ENCODE measurements at regions not wholly inside any gene's neighbourhood (a gene's known extent, or its start where the extent isn't known, plus 50 kb on each side); places are given as distances from the start of the nearest gene placed in this dataset.

DNA sequence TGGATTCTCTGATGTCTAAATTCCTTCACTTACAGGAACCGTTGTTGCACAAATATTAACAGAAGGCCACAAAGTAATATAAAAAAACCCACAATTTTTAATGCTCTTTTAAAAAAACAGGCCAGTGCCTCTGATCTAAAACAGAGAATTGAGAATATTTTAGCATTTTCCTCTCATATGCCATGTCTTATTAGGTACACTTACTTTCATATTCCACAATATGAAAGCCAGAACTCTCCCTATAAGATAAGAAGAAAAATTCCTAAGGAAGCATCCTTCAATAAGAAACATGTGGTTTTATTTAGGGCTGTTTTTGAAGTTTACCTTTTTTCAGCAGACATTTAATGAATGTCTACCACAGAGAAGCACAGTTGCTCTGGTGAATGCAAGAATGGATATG is 214.5 kb downstream of the FAT3 start:
- Histone ChIP-seq H3K4me3 (ENCODE audit: low read depth in 1 of 5, low read length in 5 of 5) (no peak overlapping the region), H3K4me1 (ENCODE audit: control insufficient read depth in 5 of 5, insufficient read depth in 5 of 5, low read length in 5 of 5) (peaks cover 0 to 5% (median 0%) of the 10 kb centered on the region in 5 donors)

DNA sequence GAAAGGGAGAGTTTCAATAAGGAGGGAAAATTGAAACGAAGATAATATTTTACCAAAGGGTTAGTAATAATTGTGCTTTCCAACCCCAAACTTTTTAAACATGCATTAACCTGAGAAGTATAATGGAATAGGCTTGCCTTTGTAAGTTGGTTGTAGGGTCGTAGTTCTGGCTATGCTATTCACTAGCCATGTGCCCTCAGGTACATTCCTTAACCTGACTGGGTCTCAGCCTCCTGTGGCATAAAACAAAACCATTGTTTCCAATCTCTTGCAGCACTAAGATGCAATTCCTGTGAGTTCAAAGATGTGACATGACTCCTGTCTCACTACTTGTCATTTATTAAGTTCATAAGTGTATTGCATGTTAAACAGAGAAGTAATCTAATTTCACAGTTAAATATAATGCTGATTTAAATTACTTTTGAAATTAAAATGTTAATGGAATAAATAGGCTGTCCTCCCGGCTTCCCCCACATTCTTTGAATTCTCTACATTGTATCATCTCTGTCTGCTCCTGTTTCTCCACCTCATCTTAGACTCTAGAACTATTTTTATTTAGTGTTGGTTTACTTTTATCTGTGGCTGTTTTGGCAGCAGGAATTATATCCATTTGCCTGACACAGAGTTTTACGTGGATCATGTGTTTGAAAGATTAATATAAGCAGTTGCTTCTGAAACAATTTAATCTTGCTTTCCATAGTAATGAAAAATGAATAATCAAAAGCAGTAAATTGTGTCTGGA is 216.3 kb downstream of the FAT3 start:
- no peak overlapping the region for H3K9ac ChIP-seq (ENCODE audit: low read length in 5 of 5)
- H3K27me3 ChIP-seq (ENCODE audit: control insufficient read depth in 5 of 5, insufficient read depth in 4 of 5, low read length in 5 of 5), result no peaks in the 10 kb centered on the region

More for the DNA sequence above, 214.5 kb downstream of the FAT3 start:
- H3K27ac ChIP-seq (ENCODE audit: low read depth, low read length), result no peak overlapping the region
- no peaks in the 10 kb centered on the region for H3K9me3 ChIP-seq (ENCODE audit: control insufficient read depth in 5 of 5, low read length in 5 of 5)
- no peaks in the 10 kb centered on the region for H3K27me3 ChIP-seq (ENCODE audit: control insufficient read depth in 5 of 5, insufficient read depth in 4 of 5, low read length in 5 of 5)
- no peak overlapping the region for H3K9ac ChIP-seq (ENCODE audit: low read length in 5 of 5)
- no peaks in the 10 kb centered on the region for H3K36me3 ChIP-seq (ENCODE audit: control insufficient read depth in 5 of 5, insufficient read depth in 5 of 5, low read length in 5 of 5)

GRCh38 chr11:92441443-92441726 is 216.8 kb downstream of the FAT3 start:
- no peak overlapping the region for H3K4me3 ChIP-seq (ENCODE audit: low read depth in 1 of 5, low read length in 5 of 5)
- H3K4me1 ChIP-seq (ENCODE audit: control insufficient read depth in 5 of 5, insufficient read depth in 5 of 5, low read length in 5 of 5), result peaks cover 0 to 5% (median 0%) of the 10 kb centered on the region in 5 donors
- no peaks in the 10 kb centered on the region for H3K36me3 ChIP-seq (ENCODE audit: control insufficient read depth in 5 of 5, insufficient read depth in 5 of 5, low read length in 5 of 5)
- no peak overlapping the region for H3K9ac ChIP-seq (ENCODE audit: low read length in 5 of 5)
- H3K27ac ChIP-seq (ENCODE audit: low read depth, low read length), result no peak overlapping the region
- H3K9me3 ChIP-seq (ENCODE audit: control insufficient read depth in 5 of 5, low read length in 5 of 5), result no peaks in the 10 kb centered on the region
- peaks cover 0 to 2% (median 0%) of the 10 kb centered on the region in 5 donors for H3K27me3 ChIP-seq (ENCODE audit: control insufficient read depth in 5 of 5, insufficient read depth in 4 of 5, low read length in 5 of 5)

More for the DNA sequence above, 216.3 kb downstream of the FAT3 start:
- H3K4me3 ChIP-seq (ENCODE audit: low read depth in 1 of 5, low read length in 5 of 5), result no peak overlapping the region
- no peaks in the 10 kb centered on the region for H3K36me3 ChIP-seq (ENCODE audit: control insufficient read depth in 5 of 5, insufficient read depth in 5 of 5, low read length in 5 of 5)
- no peak overlapping the region for H3K27ac ChIP-seq (ENCODE audit: low read depth, low read length)
- peaks cover 0 to 5% (median 0%) of the 10 kb centered on the region in 5 donors for H3K4me1 ChIP-seq (ENCODE audit: control insufficient read depth in 5 of 5, insufficient read depth in 5 of 5, low read length in 5 of 5)
- H3K9me3 ChIP-seq (ENCODE audit: control insufficient read depth in 5 of 5, low read length in 5 of 5), result no peaks in the 10 kb centered on the region

DNA sequence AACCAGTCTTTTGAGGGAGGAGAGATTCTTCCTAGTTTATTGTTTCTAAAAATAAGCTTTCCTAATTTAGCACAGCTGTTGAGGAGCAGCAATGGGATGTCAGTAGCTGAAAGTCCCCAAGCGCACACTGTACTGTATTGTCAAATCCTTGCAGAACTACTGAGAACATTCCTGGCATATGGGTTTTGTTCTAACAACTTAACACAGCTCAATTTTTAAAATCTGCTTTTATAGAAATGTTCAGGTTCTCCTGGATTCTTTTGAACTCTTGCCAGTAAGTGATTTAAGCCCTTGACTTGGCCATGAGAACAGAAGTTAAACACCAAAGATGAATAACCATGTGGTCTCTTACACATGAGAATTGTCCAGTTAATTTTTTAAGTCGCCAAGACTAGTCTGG is 218.6 kb downstream of the FAT3 start:
- Histone ChIP-seq H3K9me3 (ENCODE audit: control insufficient read depth in 5 of 5, low read length in 5 of 5) (no peaks in the 10 kb centered on the region), H3K4me3 (ENCODE audit: low read depth in 1 of 5, low read length in 5 of 5) (no peak overlapping the region), H3K9ac (ENCODE audit: low read length in 5 of 5) (no peak overlapping the region), H3K27me3 (ENCODE audit: control insufficient read depth in 5 of 5, insufficient read depth in 4 of 5, low read length in 5 of 5) (peaks cover 0 to 2% (median 0%) of the 10 kb centered on the region in 5 donors), H3K4me1 (ENCODE audit: control insufficient read depth in 5 of 5, insufficient read depth in 5 of 5, low read length in 5 of 5) (peaks cover 0 to 5% (median 0%) of the 10 kb centered on the region in 5 donors), H3K36me3 (ENCODE audit: control insufficient read depth in 5 of 5, insufficient read depth in 5 of 5, low read length in 5 of 5) (no peaks in the 10 kb centered on the region), H3K27ac (ENCODE audit: low read depth, low read length) (no peak overlapping the region)

DNA sequence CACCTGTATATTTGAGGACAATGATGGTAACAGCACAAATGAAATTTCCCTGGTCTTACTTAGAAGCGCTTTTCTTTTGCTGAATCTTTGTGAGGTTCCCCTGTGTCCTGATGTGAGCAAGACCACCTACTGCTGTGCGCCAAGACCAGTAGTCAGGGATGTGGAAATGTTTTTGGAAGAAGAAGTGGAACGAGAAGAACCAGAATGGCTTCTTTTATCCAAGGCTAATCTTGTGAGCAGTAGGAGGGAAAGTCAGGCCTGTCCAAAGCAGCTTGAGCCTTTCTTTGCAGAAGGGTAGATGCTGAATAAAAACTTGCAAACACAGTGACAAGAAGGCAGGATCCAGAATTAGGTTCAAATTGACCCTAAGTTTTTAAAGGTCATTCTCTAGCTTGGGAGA is 223.0 kb downstream of the FAT3 start:
- H3K36me3 ChIP-seq (ENCODE audit: control insufficient read depth in 5 of 5, insufficient read depth in 5 of 5, low read length in 5 of 5), result no peaks in the 10 kb centered on the region
- no peaks in the 10 kb centered on the region for H3K9me3 ChIP-seq (ENCODE audit: control insufficient read depth in 5 of 5, low read length in 5 of 5)
- H3K27ac ChIP-seq (ENCODE audit: low read depth, low read length), result no peak overlapping the region
- H3K9ac ChIP-seq (ENCODE audit: low read length in 5 of 5), result no peak overlapping the region
- peaks cover 0 to 5% (median 0%) of the 10 kb centered on the region in 5 donors for H3K4me1 ChIP-seq (ENCODE audit: control insufficient read depth in 5 of 5, insufficient read depth in 5 of 5, low read length in 5 of 5)
- peaks cover 0 to 2% (median 0%) of the 10 kb centered on the region in 5 donors for H3K27me3 ChIP-seq (ENCODE audit: control insufficient read depth in 5 of 5, insufficient read depth in 4 of 5, low read length in 5 of 5)
- H3K4me3 ChIP-seq (ENCODE audit: low read depth in 1 of 5, low read length in 5 of 5), result no peak overlapping the region

DNA sequence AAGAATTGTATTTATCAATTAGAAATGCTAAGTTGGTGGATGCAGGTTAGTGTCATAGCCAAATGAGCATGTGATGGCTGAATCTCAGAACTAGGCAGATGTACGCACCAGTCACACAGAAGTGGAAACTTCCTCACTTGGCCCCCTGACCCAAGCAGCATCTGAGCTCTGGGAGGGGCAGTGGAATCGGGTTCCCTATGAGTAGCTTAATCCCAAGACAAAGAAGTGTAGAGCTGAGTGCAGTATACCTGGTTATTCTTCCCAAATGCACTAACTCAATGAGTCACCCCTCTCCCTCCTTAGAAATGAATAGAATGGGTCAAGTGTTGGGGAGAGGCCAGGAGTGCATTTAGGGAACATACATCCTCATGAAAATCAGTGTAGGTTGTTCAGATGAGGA is 224.6 kb downstream of the FAT3 start:
- Histone ChIP-seq H3K27ac (ENCODE audit: low read depth, low read length) (no peak overlapping the region), H3K4me1 (ENCODE audit: control insufficient read depth in 5 of 5, insufficient read depth in 5 of 5, low read length in 5 of 5) (no peaks in the 10 kb centered on the region), H3K9me3 (ENCODE audit: control insufficient read depth in 5 of 5, low read length in 5 of 5) (no peaks in the 10 kb centered on the region), H3K36me3 (ENCODE audit: control insufficient read depth in 5 of 5, insufficient read depth in 5 of 5, low read length in 5 of 5) (no peaks in the 10 kb centered on the region), H3K9ac (ENCODE audit: low read length in 5 of 5) (no peak overlapping the region), H3K27me3 (ENCODE audit: control insufficient read depth in 5 of 5, insufficient read depth in 4 of 5, low read length in 5 of 5) (peaks cover 0 to 2% (median 0%) of the 10 kb centered on the region in 5 donors), H3K4me3 (ENCODE audit: low read depth in 1 of 5, low read length in 5 of 5) (no peak overlapping the region)

- H3K9me3 ChIP-seq (ENCODE audit: control insufficient read depth in 5 of 5, low read length in 5 of 5), result no peaks in the 10 kb centered on the region
- peaks cover 0 to 2% (median 0%) of the 10 kb centered on the region in 5 donors for H3K27me3 ChIP-seq (ENCODE audit: control insufficient read depth in 5 of 5, insufficient read depth in 4 of 5, low read length in 5 of 5)
- H3K4me3 ChIP-seq (ENCODE audit: low read depth in 1 of 5, low read length in 5 of 5), result no peak overlapping the region
- H3K27ac ChIP-seq (ENCODE audit: low read depth, low read length), result no peak overlapping the region
- H3K4me1 ChIP-seq (ENCODE audit: control insufficient read depth in 5 of 5, insufficient read depth in 5 of 5, low read length in 5 of 5), result no peaks in the 10 kb centered on the region
- no peaks in the 10 kb centered on the region for H3K36me3 ChIP-seq (ENCODE audit: control insufficient read depth in 5 of 5, insufficient read depth in 5 of 5, low read length in 5 of 5)
- H3K9ac ChIP-seq (ENCODE audit: low read length in 5 of 5), result no peak overlapping the region
These were observed 225.2 kb downstream of the FAT3 start for GRCh38 chr11:92449780-92450179.

GRCh38 chr11:92451063-92451462 is 226.4 kb downstream of the FAT3 start:
- H3K27me3 ChIP-seq (ENCODE audit: control insufficient read depth in 5 of 5, insufficient read depth in 4 of 5, low read length in 5 of 5), result peaks cover 0 to under 1% (median 0%) of the 10 kb centered on the region in 5 donors
- H3K9ac ChIP-seq (ENCODE audit: low read length in 5 of 5), result no peak overlapping the region
- H3K9me3 ChIP-seq (ENCODE audit: control insufficient read depth in 5 of 5, low read length in 5 of 5), result no peaks in the 10 kb centered on the region
- no peak overlapping the region for H3K4me3 ChIP-seq (ENCODE audit: low read depth in 1 of 5, low read length in 5 of 5)
- no peaks in the 10 kb centered on the region for H3K36me3 ChIP-seq (ENCODE audit: control insufficient read depth in 5 of 5, insufficient read depth in 5 of 5, low read length in 5 of 5)
- no peaks in the 10 kb centered on the region for H3K4me1 ChIP-seq (ENCODE audit: control insufficient read depth in 5 of 5, insufficient read depth in 5 of 5, low read length in 5 of 5)
- H3K27ac ChIP-seq (ENCODE audit: low read depth, low read length), result no peak overlapping the region

DNA sequence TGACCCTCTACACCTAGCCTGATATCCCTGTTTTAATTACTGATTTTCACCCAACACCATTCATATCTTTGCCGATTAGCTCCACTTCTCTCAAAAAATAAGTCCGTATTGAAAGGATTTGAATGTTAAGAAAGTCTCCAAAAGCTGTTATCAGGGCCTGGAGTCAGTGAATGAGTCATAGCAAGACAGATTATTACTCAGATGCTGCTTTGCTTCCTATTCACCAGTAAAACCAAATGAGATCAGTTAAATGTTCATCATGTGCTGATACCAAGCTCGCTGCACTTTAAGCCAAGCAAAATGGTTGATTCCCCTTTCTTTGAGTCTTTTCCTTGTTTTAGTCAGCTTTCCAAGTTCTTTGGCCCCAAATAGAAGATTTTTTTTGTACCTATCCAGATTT is 228.4 kb downstream of the FAT3 start:
- Histone ChIP-seq H3K36me3 (ENCODE audit: control insufficient read depth in 5 of 5, insufficient read depth in 5 of 5, low read length in 5 of 5) (no peaks in the 10 kb centered on the region), H3K4me1 (ENCODE audit: control insufficient read depth in 5 of 5, insufficient read depth in 5 of 5, low read length in 5 of 5) (no peaks in the 10 kb centered on the region), H3K4me3 (ENCODE audit: low read depth in 1 of 5, low read length in 5 of 5) (no peak overlapping the region), H3K27me3 (ENCODE audit: control insufficient read depth in 5 of 5, insufficient read depth in 4 of 5, low read length in 5 of 5) (no peaks in the 10 kb centered on the region), H3K9me3 (ENCODE audit: control insufficient read depth in 5 of 5, low read length in 5 of 5) (no peaks in the 10 kb centered on the region), H3K9ac (ENCODE audit: low read length in 5 of 5) (no peak overlapping the region), H3K27ac (ENCODE audit: low read depth, low read length) (no peak overlapping the region)

GRCh38 chr11:92455210-92455790 is 230.7 kb downstream of the FAT3 start:
- no peaks in the 10 kb centered on the region for H3K9me3 ChIP-seq (ENCODE audit: control insufficient read depth in 5 of 5, low read length in 5 of 5)
- H3K4me1 ChIP-seq (ENCODE audit: control insufficient read depth in 5 of 5, insufficient read depth in 5 of 5, low read length in 5 of 5), result no peaks in the 10 kb centered on the region
- no peaks in the 10 kb centered on the region for H3K36me3 ChIP-seq (ENCODE audit: control insufficient read depth in 5 of 5, insufficient read depth in 5 of 5, low read length in 5 of 5)
- no peak overlapping the region for H3K9ac ChIP-seq (ENCODE audit: low read length in 5 of 5)
- H3K4me3 ChIP-seq (ENCODE audit: low read depth in 1 of 5, low read length in 5 of 5), result no peak overlapping the region
- no peaks in the 10 kb centered on the region for H3K27me3 ChIP-seq (ENCODE audit: control insufficient read depth in 5 of 5, insufficient read depth in 4 of 5, low read length in 5 of 5)
- no peak overlapping the region for H3K27ac ChIP-seq (ENCODE audit: low read depth, low read length)
